Sigmoid colon (tissue), 4 donors: ENCODE measurements at regions not wholly inside any gene's neighbourhood (a gene's known extent, or its start where the extent isn't known, plus 50 kb on each side); places are given as distances from the start of the nearest gene placed in this dataset.

Source experiments
- EP300 ChIP-seq, 4 donors: sonication (generic); formaldehyde crosslinking; IDR thresholded peaks; one replicate each; pipeline ENCODE4 v1.6.1; 2017; ENCODE audit warnings: antibody characterized with exemption in 4 of 4
- POLR2A ChIP-seq, 2 donors: fragments of 450-650 bp; IDR thresholded peaks; one replicate each; pipeline ENCODE4 v1.6.1; 2016; ENCODE audit warnings: antibody characterized with exemption in 2 of 2, mild to moderate bottlenecking in 2 of 2, moderate library complexity in 2 of 2
- POLR2AphosphoS5 ChIP-seq, 4 donors: sonication (generic); formaldehyde crosslinking; IDR thresholded peaks; one replicate each; pipeline ENCODE4 v1.6.1; 2017; ENCODE audit warnings: antibody characterized with exemption in 4 of 4
- TF ChIP-seq, protein P1 (sequence below), 4 experiments: fragments of 450-650 bp in 3 of 4; fragments of 200-600 bp in 1 of 4; IDR thresholded peaks; one replicate each; pipeline ENCODE4 v1.5.1; 2016 to 2019; ENCODE audit warnings: antibody characterized with exemption in 4 of 4, mild to moderate bottlenecking in 3 of 4, moderate library complexity in 2 of 4

DNA sequence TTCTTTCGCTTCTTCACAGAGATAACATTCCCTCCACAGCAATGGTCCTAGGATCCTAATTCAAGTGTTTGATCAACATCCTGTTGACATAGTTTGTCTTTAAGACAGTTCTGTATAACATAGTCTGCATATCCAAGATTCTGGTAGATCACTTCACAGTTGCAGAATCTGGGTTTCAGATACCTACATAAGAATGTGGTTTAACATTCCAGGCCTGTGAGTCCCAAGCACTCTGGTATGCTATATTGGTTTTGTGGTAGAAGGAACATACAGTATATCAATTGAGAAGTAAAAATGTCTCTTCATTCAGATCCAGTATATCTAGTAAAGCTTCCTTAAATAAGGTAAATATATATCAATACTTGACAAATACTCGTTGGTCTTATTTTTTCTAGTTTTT is 914.2 kb upstream of the CDH6 start:
- TF ChIP-seq, protein P1, sequence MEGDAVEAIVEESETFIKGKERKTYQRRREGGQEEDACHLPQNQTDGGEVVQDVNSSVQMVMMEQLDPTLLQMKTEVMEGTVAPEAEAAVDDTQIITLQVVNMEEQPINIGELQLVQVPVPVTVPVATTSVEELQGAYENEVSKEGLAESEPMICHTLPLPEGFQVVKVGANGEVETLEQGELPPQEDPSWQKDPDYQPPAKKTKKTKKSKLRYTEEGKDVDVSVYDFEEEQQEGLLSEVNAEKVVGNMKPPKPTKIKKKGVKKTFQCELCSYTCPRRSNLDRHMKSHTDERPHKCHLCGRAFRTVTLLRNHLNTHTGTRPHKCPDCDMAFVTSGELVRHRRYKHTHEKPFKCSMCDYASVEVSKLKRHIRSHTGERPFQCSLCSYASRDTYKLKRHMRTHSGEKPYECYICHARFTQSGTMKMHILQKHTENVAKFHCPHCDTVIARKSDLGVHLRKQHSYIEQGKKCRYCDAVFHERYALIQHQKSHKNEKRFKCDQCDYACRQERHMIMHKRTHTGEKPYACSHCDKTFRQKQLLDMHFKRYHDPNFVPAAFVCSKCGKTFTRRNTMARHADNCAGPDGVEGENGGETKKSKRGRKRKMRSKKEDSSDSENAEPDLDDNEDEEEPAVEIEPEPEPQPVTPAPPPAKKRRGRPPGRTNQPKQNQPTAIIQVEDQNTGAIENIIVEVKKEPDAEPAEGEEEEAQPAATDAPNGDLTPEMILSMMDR (IDR thresholded peaks at IDR 0.05): no peak
- TF ChIP-seq EP300 (IDR thresholded peaks at IDR 0.05) (no peak), POLR2AphosphoS5 (IDR thresholded peaks at IDR 0.05) (no peak), POLR2A (IDR thresholded peaks at IDR 0.05) (no peak)
